Right atrium auricular region (tissue), 2 donors: ENCODE measurements at regions not wholly inside any gene's neighbourhood (a gene's known extent, or its start where the extent isn't known, plus 50 kb on each side); places are given as distances from the start of the nearest gene placed in this dataset.
A peak's percentile ranks its signal among the peaks of the same experiment; 100 is the strongest.

Source experiments
- DNase-seq: peaks from one replicate; pipeline ENCODE4 v3.0.0-alpha.2; 2019; ENCODE audit warnings: low spot score
- H3K27ac ChIP-seq, 2 donors: fragments of 200-600 bp; sonication (generic); 1 replicate in 1 of 2; 2 replicates in 1 of 2; pipeline ENCODE4 v1.5.1; 2016 to 2019
- H3K27me3 ChIP-seq, 2 donors: fragments of 200-600 bp; sonication (generic); one replicate each; pipeline versions ENCODE4 v1.5.1 to v1.6.0; 2017 to 2019
- H3K36me3 ChIP-seq: fragments of 200-600 bp; sonication (generic); one replicate; pipeline ENCODE4 v1.5.1; 2016
- H3K4me1 ChIP-seq, 2 donors: fragments of 200-600 bp; sonication (generic); one replicate each; pipeline versions ENCODE4 v1.5.1 to v1.6.0; 2017 to 2019
- H3K4me3 ChIP-seq, 2 donors: fragments of 200-600 bp; sonication (generic); 1 replicate in 1 of 2; 2 replicates in 1 of 2; pipeline ENCODE4 v1.5.1; 2017 to 2019; ENCODE audit warnings: mild to moderate bottlenecking in 1 of 2, moderate library complexity in 1 of 2
- H3K9me3 ChIP-seq, 2 donors: fragments of 200-600 bp; sonication (generic); one replicate each; pipeline ENCODE4 v1.5.1; 2019
- TF ChIP-seq, protein P1 (sequence below), 2 donors: fragments of 200-600 bp; sonication (generic); IDR thresholded peaks; one replicate each; pipeline ENCODE4 v1.5.1; 2019; ENCODE audit warnings: antibody characterized with exemption in 2 of 2

DNA sequence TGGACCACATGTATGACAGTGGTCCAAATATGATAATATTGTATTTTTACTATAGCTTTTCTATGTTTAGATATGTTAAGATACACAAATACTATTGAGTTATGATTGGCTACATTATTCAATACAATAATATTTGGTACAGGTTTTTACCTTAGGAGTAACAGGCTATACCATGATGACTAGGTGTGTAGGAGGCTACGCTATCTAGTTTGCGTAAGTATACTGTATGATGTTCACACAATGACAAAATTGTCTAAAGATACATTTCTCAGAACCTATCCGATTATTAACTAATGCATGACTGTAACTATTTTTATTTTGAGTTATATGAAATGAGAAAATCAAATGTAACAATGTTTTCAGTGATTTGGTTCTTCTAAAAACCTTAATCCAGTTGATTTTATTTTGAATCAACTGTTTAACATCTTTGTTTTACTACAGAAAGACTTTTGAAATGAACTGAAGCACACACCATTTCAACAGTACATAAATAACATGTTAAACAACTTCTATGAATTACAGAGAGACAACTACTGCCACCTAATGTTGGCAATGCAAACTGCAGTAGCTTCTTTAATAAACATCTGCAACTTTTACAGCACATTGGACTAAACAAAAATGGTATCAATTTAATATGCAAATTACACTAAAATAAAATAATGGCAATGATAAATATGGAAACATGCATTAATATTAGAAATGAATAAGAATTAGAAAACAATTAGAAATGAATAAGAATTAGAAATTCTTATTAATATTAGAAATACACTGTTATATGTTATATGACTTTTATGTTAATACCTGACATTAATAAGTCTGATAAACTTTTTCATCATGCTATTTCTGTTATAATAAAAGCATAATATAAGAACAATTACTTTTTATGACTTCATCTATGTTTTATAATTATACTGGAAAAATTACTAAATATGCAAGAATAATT lies 255.7 kb downstream of the MBNL1 start:
- TF ChIP-seq, protein P1, sequence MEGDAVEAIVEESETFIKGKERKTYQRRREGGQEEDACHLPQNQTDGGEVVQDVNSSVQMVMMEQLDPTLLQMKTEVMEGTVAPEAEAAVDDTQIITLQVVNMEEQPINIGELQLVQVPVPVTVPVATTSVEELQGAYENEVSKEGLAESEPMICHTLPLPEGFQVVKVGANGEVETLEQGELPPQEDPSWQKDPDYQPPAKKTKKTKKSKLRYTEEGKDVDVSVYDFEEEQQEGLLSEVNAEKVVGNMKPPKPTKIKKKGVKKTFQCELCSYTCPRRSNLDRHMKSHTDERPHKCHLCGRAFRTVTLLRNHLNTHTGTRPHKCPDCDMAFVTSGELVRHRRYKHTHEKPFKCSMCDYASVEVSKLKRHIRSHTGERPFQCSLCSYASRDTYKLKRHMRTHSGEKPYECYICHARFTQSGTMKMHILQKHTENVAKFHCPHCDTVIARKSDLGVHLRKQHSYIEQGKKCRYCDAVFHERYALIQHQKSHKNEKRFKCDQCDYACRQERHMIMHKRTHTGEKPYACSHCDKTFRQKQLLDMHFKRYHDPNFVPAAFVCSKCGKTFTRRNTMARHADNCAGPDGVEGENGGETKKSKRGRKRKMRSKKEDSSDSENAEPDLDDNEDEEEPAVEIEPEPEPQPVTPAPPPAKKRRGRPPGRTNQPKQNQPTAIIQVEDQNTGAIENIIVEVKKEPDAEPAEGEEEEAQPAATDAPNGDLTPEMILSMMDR (IDR thresholded peaks at IDR 0.05) = peak; percentile 86 to 90
- H3K36me3 ChIP-seq = no peaks in the 10 kb centered on the region
- H3K27me3 ChIP-seq = no peaks in the 10 kb centered on the region
- no peak overlapping the region for H3K4me3 ChIP-seq
- H3K27ac ChIP-seq = no peak overlapping the region
- H3K4me1 ChIP-seq = no peaks in the 10 kb centered on the region
- H3K9me3 ChIP-seq = no peaks in the 10 kb centered on the region
- no peak for DNase-seq

- Histone ChIP-seq H3K4me1 (no peaks in the 10 kb centered on the region), H3K9me3 (no peaks in the 10 kb centered on the region), H3K4me3 (no peak overlapping the region), H3K27ac (no peak overlapping the region), H3K27me3 (no peaks in the 10 kb centered on the region), H3K36me3 (no peaks in the 10 kb centered on the region)
- TF ChIP-seq, protein P1 (IDR thresholded peaks at IDR 0.05) = no peak
- DNase-seq = no peak
Observed at GRCh38 chr3:152531717-152532116, 263.0 kb downstream of the MBNL1 start.

DNA sequence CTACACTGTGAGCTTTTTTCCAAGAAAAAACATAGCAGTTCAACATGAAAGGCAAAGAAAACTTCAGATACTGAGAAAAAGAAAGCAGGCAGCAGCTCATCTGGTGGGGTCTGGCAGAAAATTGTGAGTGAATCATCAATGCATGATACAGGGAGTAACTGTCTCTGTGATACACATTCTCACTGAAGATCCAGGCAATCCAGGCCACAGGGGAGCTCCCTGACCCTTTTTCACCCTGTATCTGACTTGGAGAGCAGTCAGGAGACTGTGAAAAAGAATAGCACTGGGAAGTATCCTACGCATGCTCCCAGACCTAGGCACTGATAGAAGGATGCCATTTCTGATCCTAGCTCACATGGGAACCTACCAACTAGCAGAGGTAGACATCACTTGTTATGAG lies 269.8 kb downstream of the MBNL1 start:
- peaks cover 0 to 12% of the 10 kb centered on the region in 2 donors for H3K9me3 ChIP-seq
- no peak overlapping the region for H3K27ac ChIP-seq
- TF ChIP-seq, protein P1 (IDR thresholded peaks at IDR 0.05) = no peak

DNA sequence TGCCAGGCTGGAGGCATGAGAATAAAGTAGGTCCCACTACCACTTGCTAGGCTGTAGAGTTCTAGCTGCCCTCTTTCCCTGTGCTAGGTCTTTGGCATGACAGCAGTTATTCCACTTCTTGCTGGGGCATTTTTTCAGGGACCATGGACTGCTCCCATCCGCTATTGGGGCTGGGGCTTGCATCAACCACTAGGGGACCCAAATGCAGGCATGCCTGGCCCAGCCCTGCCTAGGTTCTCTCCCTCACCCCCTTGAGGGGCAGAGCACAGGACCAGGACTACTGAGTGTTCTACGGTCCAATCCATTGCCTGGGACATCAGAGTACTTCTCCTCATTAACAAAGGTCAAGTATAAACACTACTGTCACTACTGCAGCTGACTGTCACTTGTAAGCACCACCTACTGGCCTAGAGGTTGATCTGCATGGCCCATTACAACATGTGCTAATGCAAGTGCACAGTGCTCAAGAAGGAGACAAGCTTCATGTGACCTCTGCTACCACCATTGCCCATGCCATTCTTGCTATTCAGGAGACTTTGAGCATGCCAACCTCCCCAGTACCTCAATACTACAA lies 270.5 kb downstream of the MBNL1 start:
- no peak for DNase-seq
- Histone ChIP-seq H3K36me3 (no peaks in the 10 kb centered on the region), H3K27me3 (no peaks in the 10 kb centered on the region), H3K4me3 (no peak overlapping the region), H3K27ac (no peak overlapping the region), H3K9me3 (peaks cover 0 to 12% of the 10 kb centered on the region in 2 donors), H3K4me1 (no peaks in the 10 kb centered on the region)
- TF ChIP-seq, protein P1 (IDR thresholded peaks at IDR 0.05) = no peak

More for the DNA sequence above, 269.8 kb downstream of the MBNL1 start:
- Histone ChIP-seq H3K27me3 (no peaks in the 10 kb centered on the region), H3K36me3 (no peaks in the 10 kb centered on the region), H3K4me1 (no peaks in the 10 kb centered on the region), H3K4me3 (no peak overlapping the region)
- no peak for DNase-seq

GRCh38 chr3:152540120-152540519 lies 271.4 kb downstream of the MBNL1 start:
- no peaks in the 10 kb centered on the region for H3K27me3 ChIP-seq
- TF ChIP-seq, protein P1 (IDR thresholded peaks at IDR 0.05) = no peak
- no peak overlapping the region for H3K4me3 ChIP-seq
- H3K36me3 ChIP-seq = no peaks in the 10 kb centered on the region
- peaks cover 0 to 12% of the 10 kb centered on the region in 2 donors for H3K9me3 ChIP-seq
- DNase-seq = no peak
- no peak overlapping the region for H3K27ac ChIP-seq
- H3K4me1 ChIP-seq = no peaks in the 10 kb centered on the region
